HEK293 (cell line): ENCODE measurements at regions not wholly inside any gene's neighbourhood (a gene's known extent, or its start where the extent isn't known, plus 50 kb on each side); places are given as distances from the start of the nearest gene placed in this dataset.

Experiments used
- GLIS2 ChIP-seq: fragments of 450-650 bp; formaldehyde crosslinking; IDR thresholded peaks from 2 replicates; pipeline ENCODE4 v1.5.1; 2016; ENCODE audit warnings: missing biosample characterization, missing genetic modification characterization
- KLF8 ChIP-seq: fragments of 450-650 bp; formaldehyde crosslinking; IDR thresholded peaks from 2 replicates; pipeline ENCODE4 v1.5.1; 2016; ENCODE audit warnings: missing biosample characterization, missing genetic modification characterization
- MZF1 ChIP-seq: fragments of 450-650 bp; formaldehyde crosslinking; IDR thresholded peaks from 2 replicates; pipeline ENCODE4 v1.5.1; 2017; ENCODE audit warnings: missing biosample characterization, missing genetic modification characterization, borderline replicate concordance
- RBAK ChIP-seq: fragments of 450-650 bp; formaldehyde crosslinking; IDR thresholded peaks from 2 replicates; pipeline ENCODE4 v1.5.1; 2016; ENCODE audit warnings: missing biosample characterization, missing genetic modification characterization
- REST ChIP-seq: fragments of 450-650 bp; formaldehyde crosslinking; IDR thresholded peaks from 2 replicates; pipeline ENCODE4 v1.5.1; 2016; ENCODE audit warnings: missing biosample characterization, missing genetic modification characterization
- SP2 ChIP-seq: fragments of 450-650 bp; formaldehyde crosslinking; IDR thresholded peaks from 2 replicates; pipeline ENCODE4 v1.5.1; 2016; ENCODE audit warnings: missing biosample characterization, missing genetic modification characterization
- ZIC2 ChIP-seq: fragments of 450-650 bp; formaldehyde crosslinking; IDR thresholded peaks from 2 replicates; pipeline ENCODE4 v1.5.1; 2016; ENCODE audit warnings: missing biosample characterization, missing genetic modification characterization
- ZNF302 ChIP-seq: fragments of 450-650 bp; formaldehyde crosslinking; IDR thresholded peaks from 2 replicates; pipeline ENCODE4 v1.5.1; 2016; ENCODE audit warnings: missing biosample characterization, missing genetic modification characterization, low read depth
- ZNF555 ChIP-seq: fragments of 450-650 bp; formaldehyde crosslinking; conservative IDR thresholded peaks from 2 replicates; pipeline ENCODE4 v1.5.1; 2017; ENCODE audit warnings: missing biosample characterization, mild to moderate bottlenecking, missing genetic modification characterization, inconsistent platforms
- ZNF585B ChIP-seq: fragments of 450-650 bp; formaldehyde crosslinking; IDR thresholded peaks from 2 replicates; pipeline ENCODE4 v1.5.1; 2016; ENCODE audit warnings: missing biosample characterization, missing genetic modification characterization
- ZNF768 ChIP-seq: fragments of 450-650 bp; formaldehyde crosslinking; IDR thresholded peaks from 2 replicates; pipeline ENCODE4 v1.5.1; 2018; ENCODE audit warnings: missing biosample characterization, mild to moderate bottlenecking, missing genetic modification characterization
- TF ChIP-seq, protein P1 (sequence below): fragments of 450-650 bp; formaldehyde crosslinking; IDR thresholded peaks from 2 replicates; pipeline ENCODE4 v1.5.1; 2016; ENCODE audit warnings: missing biosample characterization, missing genetic modification characterization

- no peak for TF ChIP-seq REST (tag by site-specific recombination)
- TF ChIP-seq, protein P1, sequence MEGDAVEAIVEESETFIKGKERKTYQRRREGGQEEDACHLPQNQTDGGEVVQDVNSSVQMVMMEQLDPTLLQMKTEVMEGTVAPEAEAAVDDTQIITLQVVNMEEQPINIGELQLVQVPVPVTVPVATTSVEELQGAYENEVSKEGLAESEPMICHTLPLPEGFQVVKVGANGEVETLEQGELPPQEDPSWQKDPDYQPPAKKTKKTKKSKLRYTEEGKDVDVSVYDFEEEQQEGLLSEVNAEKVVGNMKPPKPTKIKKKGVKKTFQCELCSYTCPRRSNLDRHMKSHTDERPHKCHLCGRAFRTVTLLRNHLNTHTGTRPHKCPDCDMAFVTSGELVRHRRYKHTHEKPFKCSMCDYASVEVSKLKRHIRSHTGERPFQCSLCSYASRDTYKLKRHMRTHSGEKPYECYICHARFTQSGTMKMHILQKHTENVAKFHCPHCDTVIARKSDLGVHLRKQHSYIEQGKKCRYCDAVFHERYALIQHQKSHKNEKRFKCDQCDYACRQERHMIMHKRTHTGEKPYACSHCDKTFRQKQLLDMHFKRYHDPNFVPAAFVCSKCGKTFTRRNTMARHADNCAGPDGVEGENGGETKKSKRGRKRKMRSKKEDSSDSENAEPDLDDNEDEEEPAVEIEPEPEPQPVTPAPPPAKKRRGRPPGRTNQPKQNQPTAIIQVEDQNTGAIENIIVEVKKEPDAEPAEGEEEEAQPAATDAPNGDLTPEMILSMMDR (tag by site-specific recombination): no peak
- no peak for TF ChIP-seq KLF8
- no peak for TF ChIP-seq MZF1 (tag by site-specific recombination)
- no peak for TF ChIP-seq SP2
- TF ChIP-seq ZNF555 (tag by site-specific recombination): no peak
- no peak for TF ChIP-seq ZNF768 (tag by site-specific recombination)
- TF ChIP-seq ZIC2 (tag by site-specific recombination): no peak
- TF ChIP-seq RBAK (tag by site-specific recombination): no peak
- TF ChIP-seq ZNF302 (tag by site-specific recombination): no peak
- TF ChIP-seq GLIS2 (tag by site-specific recombination): no peak
- TF ChIP-seq ZNF585B (tag by site-specific recombination): no peak
Observed at GRCh38 chr11:119509282-119509841, 86.4 kb upstream of the THY1 start.
